ENCODE measurements at regions not wholly inside any gene's neighbourhood (a gene's known extent, or its start where the extent isn't known, plus 50 kb on each side); places are given as distances from the start of the nearest gene placed in this dataset.

DNA sequence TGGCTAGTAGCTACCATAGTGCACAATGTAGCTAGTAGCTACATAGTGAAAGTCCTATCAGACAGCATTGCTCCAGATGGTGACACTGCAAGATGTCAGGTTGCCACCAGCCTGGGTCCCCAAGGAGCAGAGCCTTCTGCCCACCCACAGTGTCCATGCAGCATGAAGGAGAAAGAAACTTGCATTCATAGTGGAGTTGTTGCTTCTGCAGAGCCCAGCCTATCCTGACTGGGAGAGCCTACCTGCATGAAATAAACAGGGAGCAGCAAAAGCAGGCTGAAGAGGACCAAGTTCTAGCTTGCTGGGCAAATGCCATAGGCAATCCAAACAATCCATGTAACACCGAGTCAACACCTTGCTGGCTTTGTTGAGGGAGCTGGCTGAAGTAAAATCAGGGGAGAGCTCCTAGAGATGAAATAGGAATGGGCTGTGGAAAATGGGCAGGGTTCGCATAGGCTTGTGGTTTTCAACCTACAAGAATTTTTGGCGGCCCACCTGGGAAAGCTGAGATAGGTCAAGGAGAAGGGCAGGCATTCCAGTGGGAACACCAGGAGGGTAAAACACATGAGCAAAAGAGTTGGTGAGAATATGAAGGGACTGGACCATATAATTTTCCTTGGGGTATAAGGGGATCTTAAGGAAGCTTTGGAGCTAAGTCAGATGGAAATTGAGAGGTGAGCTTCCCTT lies 195.8 kb downstream of the CYP26B1 start:
- no peak for TF ChIP-seq CTCF (IDR thresholded peaks at IDR 0.05; ENCODE audit: insufficient read depth, low read length)
- no peak for TF ChIP-seq SPI1 (IDR thresholded peaks at IDR 0.05; ENCODE audit: borderline replicate concordance, low read depth)
- TF ChIP-seq GABPA (IDR thresholded peaks at IDR 0.05; ENCODE audit: low read depth), result no peak

Data from HL-60 (cell line).